ENCODE measurements at regions not wholly inside any gene's neighbourhood (a gene's known extent, or its start where the extent isn't known, plus 50 kb on each side); places are given as distances from the start of the nearest gene placed in this dataset.
A peak's percentile ranks its signal among the peaks of the same experiment; 100 is the strongest.

DNA sequence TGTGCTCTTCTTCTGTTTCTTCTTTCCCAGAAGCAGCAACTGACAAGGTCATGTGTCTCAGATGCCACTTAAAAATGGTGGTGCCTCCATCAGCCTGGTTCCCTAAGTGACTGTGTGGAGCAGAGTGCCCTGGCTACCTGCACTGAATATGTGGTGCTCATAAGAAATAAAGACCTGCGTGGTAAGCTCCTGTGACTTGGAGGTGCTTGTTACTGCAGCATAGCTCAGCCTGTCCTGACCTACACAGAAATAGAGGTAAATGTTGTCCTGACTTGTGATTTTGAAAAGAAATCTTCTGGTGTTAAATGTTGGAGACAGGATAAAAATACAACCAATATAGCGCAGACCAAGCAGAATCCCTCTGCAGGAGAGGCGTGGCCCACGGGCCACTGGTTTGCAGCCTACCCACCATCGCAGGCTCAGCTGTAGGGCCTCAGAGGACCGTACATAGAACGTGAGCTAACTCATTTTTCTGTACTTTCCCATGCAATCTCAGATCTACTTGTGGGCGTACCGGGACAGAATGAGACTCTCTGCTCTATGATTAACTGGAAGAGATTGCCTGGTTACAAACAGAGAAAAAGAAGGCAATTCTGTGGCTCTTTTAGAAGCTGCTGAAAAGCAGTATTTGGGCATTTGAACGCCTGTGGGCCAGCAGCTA is 79.4 kb upstream of the UNC5A start:
- Mint-ChIP-seq H3K27ac (no peak overlapping the region), H3K4me3 (no peak overlapping the region), H3K27me3 (peaks cover 29% of the 10 kb centered on the region), H3K9me3 (no peaks in the 10 kb centered on the region), H3K36me3 (no peaks in the 10 kb centered on the region), H3K4me1 (ENCODE audit: unreplicated experiment) (peaks cover 10% of the 10 kb centered on the region)
- DNase-seq (ENCODE audit: extremely low spot score, unreplicated experiment), result no peak
- TF ChIP-seq, protein P1, sequence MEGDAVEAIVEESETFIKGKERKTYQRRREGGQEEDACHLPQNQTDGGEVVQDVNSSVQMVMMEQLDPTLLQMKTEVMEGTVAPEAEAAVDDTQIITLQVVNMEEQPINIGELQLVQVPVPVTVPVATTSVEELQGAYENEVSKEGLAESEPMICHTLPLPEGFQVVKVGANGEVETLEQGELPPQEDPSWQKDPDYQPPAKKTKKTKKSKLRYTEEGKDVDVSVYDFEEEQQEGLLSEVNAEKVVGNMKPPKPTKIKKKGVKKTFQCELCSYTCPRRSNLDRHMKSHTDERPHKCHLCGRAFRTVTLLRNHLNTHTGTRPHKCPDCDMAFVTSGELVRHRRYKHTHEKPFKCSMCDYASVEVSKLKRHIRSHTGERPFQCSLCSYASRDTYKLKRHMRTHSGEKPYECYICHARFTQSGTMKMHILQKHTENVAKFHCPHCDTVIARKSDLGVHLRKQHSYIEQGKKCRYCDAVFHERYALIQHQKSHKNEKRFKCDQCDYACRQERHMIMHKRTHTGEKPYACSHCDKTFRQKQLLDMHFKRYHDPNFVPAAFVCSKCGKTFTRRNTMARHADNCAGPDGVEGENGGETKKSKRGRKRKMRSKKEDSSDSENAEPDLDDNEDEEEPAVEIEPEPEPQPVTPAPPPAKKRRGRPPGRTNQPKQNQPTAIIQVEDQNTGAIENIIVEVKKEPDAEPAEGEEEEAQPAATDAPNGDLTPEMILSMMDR (conservative IDR thresholded peaks at IDR 0.05), result no peak

DNA sequence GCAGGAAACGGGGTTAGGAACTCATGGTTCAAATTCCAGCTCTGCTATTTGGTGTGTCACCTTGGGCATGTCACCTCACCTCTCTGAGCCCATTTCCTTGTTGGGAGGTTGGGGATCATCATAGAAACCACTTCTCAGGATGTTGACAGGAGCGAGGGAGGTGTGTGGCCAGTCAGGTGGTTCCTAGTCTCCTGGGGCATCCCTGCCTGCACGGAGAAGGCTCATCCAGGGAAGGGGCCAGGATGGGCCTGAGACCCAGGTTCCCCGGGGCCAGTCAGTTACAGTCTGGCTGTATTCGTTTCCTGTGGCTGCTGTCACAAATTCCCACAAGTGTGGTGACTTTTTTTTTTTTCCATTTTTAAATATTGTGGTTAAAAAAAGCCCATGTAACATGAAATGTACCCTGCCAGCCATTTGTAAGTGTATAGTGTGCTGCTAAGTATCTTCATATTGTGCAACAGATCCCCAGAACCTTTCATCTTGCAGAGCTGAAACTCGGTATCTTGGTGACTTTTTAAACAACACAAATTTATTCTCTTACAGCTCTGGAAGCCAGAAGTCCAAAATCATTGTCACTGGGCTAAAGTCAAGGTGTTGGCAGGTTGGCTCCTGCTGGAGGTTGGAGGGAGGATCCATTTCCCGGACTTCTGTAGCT is 78.7 kb upstream of the UNC5A start:
- TF ChIP-seq, protein P1 (conservative IDR thresholded peaks at IDR 0.05), result no peak
- Mint-ChIP-seq H3K4me3 (no peak overlapping the region), H3K4me1 (ENCODE audit: unreplicated experiment) (peaks cover 9% of the 10 kb centered on the region), H3K27ac (no peak overlapping the region), H3K27me3 (peaks cover 27% of the 10 kb centered on the region), H3K36me3 (no peaks in the 10 kb centered on the region), H3K9me3 (no peaks in the 10 kb centered on the region)
- no peak for DNase-seq (ENCODE audit: extremely low spot score, unreplicated experiment)

DNA sequence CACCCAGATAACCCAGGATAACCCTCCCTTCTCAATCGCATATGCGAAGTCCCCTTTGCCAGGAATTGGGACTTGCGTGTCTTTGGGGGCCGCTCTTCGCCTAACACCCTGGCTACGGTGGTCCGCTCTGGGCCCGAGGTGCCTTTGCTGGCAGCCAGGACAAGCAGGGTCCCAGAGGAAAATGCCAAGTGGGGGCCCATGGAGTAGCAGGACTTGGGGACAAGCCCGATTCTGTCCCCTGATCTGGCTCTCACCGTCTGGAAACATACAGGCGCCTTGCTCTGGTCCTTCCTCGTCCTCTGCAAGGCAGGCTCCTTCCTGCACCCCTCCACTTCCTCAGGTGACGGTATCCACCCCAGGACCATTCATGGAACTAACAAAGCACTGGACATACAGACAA is 78.1 kb upstream of the UNC5A start:
- Mint-ChIP-seq H3K4me3 (no peak overlapping the region), H3K36me3 (no peaks in the 10 kb centered on the region), H3K9me3 (no peaks in the 10 kb centered on the region), H3K4me1 (ENCODE audit: unreplicated experiment) (peaks cover 16% of the 10 kb centered on the region), H3K27ac (no peak overlapping the region), H3K27me3 (peaks cover 30% of the 10 kb centered on the region)
- DNase-seq (ENCODE audit: extremely low spot score, unreplicated experiment), result no peak
- TF ChIP-seq, protein P1 (conservative IDR thresholded peaks at IDR 0.05), result no peak

DNA sequence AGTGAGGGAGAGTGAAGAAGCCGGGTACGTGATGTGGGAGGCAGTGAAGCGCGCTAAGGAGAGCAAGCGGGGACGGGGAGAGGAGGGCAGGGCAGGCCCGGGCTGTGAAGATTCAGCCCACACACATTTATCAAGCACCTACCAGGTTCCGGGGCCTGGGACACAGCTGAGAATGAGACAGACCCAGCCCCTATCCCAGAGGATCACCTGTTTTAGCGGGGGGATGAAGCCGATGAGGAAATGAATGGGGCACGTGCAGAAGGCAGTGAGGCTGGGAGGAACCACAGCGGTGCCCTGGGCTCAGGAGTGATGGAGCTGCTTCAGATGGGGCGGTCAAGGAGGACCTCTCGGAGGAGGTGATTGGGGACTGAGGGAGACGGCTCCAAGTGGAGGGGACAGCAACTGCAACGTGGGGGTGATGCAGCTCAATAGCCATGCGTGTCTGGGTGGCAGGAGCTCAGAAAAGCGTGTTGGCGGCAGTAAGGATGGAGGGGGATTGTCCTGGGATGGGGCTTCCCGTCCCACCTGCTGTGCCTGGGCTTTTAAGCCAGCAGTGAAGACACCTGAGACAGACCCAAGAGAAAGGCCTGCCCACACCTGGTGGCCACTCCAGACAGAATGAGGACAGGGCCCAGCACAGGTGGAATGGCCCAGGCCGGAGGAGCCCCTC is 77.5 kb upstream of the UNC5A start:
- Mint-ChIP-seq H3K27me3 (peaks cover 30% of the 10 kb centered on the region), H3K4me1 (ENCODE audit: unreplicated experiment) (peaks cover 16% of the 10 kb centered on the region), H3K4me3 (no peak overlapping the region)

DNA sequence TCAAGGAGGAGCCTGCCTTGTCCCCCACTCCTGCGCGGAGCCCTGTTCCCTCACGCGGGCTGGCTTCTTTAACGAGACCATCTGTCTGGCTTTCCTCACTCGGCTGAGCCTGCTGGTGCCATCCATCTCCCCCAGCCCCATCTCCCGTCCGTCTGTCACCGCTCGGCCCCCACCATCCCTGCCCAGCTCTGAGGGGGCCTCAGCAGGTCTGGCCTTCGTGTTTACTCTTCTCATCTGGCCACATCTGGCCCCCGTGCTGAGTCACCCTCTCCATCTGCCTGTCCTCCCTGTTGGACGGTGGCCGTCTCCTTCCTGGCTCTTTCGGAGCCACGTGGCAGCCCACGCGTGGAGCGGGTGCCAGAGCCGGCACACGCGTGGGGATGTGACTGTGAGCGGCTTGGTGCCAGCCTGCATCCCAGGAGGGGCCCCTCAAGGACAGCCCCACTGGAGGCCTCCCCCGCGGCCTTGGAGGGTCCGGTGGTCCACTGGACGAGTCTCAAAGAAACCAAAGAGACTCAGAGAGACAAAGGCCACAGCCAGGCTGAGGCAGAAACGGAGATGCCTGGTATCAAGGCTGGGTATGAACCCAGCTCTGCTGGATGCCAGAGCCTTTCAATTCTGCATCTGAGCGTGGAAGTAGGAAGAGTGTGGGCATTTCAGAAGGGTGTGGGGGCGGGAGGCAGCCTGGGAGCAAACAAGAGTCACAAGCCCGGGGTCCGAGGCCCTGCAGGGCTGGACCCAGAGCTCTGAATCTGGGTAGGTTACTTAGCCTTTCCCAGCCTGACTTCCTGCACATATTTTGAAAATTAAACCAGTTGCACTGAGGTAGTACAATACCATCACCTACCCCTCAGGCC is 76.7 kb upstream of the UNC5A start:
- H3K27ac Mint-ChIP-seq, result no peak overlapping the region
- H3K4me1 Mint-ChIP-seq (ENCODE audit: unreplicated experiment), result peaks cover 20% of the 10 kb centered on the region
- H3K36me3 Mint-ChIP-seq, result no peaks in the 10 kb centered on the region
- peaks cover 30% of the 10 kb centered on the region for H3K27me3 Mint-ChIP-seq
- no peak overlapping the region for H3K4me3 Mint-ChIP-seq
- TF ChIP-seq, protein P1 (conservative IDR thresholded peaks at IDR 0.05), result no peak
- no peaks in the 10 kb centered on the region for H3K9me3 Mint-ChIP-seq
- DNase-seq (ENCODE audit: extremely low spot score, unreplicated experiment), result no peak

More for the DNA sequence above, 77.5 kb upstream of the UNC5A start:
- no peaks in the 10 kb centered on the region for H3K9me3 Mint-ChIP-seq
- H3K36me3 Mint-ChIP-seq, result no peaks in the 10 kb centered on the region
- peak overlapping the region; percentile 21 for H3K27ac Mint-ChIP-seq
- no peak for DNase-seq (ENCODE audit: extremely low spot score, unreplicated experiment)
- TF ChIP-seq, protein P1 (conservative IDR thresholded peaks at IDR 0.05), result no peak
